ENCODE measurements at regions not wholly inside any gene's neighbourhood (a gene's known extent, or its start where the extent isn't known, plus 50 kb on each side); places are given as distances from the start of the nearest gene placed in this dataset.

DNA sequence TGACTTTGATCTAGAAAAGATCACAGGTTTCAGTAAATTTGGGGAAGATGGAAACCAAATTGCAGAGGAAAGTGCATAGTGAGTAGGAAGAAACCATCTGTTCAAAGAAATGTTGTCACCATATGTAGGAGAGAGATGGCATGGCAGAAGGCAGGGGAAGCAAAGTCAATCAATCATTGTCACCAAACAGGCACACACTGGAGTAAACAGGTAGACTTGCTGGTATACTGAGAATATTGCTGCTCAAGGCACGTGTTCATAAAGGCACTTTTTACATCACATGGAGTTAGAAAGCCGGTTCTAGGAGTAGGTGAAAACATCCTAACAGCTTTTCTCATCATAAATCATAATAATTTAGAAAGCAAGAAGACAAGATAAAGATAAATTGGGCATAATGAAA lies 550.5 kb upstream of the FAT1 start:
- TF ChIP-seq GABPA (IDR thresholded peaks at IDR 0.05; ENCODE audit: low read depth) = no peak
- no peak for TF ChIP-seq SPI1 (IDR thresholded peaks at IDR 0.05; ENCODE audit: borderline replicate concordance, low read depth)
- TF ChIP-seq, protein P1, sequence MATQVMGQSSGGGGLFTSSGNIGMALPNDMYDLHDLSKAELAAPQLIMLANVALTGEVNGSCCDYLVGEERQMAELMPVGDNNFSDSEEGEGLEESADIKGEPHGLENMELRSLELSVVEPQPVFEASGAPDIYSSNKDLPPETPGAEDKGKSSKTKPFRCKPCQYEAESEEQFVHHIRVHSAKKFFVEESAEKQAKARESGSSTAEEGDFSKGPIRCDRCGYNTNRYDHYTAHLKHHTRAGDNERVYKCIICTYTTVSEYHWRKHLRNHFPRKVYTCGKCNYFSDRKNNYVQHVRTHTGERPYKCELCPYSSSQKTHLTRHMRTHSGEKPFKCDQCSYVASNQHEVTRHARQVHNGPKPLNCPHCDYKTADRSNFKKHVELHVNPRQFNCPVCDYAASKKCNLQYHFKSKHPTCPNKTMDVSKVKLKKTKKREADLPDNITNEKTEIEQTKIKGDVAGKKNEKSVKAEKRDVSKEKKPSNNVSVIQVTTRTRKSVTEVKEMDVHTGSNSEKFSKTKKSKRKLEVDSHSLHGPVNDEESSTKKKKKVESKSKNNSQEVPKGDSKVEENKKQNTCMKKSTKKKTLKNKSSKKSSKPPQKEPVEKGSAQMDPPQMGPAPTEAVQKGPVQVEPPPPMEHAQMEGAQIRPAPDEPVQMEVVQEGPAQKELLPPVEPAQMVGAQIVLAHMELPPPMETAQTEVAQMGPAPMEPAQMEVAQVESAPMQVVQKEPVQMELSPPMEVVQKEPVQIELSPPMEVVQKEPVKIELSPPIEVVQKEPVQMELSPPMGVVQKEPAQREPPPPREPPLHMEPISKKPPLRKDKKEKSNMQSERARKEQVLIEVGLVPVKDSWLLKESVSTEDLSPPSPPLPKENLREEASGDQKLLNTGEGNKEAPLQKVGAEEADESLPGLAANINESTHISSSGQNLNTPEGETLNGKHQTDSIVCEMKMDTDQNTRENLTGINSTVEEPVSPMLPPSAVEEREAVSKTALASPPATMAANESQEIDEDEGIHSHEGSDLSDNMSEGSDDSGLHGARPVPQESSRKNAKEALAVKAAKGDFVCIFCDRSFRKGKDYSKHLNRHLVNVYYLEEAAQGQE (IDR thresholded peaks at IDR 0.05; ENCODE audit: insufficient replicate concordance, low read depth) = no peak
- TF ChIP-seq POLR2AphosphoS5 (IDR thresholded peaks at IDR 0.05; ENCODE audit: low read depth) = no peak
- TF ChIP-seq, protein P2, sequence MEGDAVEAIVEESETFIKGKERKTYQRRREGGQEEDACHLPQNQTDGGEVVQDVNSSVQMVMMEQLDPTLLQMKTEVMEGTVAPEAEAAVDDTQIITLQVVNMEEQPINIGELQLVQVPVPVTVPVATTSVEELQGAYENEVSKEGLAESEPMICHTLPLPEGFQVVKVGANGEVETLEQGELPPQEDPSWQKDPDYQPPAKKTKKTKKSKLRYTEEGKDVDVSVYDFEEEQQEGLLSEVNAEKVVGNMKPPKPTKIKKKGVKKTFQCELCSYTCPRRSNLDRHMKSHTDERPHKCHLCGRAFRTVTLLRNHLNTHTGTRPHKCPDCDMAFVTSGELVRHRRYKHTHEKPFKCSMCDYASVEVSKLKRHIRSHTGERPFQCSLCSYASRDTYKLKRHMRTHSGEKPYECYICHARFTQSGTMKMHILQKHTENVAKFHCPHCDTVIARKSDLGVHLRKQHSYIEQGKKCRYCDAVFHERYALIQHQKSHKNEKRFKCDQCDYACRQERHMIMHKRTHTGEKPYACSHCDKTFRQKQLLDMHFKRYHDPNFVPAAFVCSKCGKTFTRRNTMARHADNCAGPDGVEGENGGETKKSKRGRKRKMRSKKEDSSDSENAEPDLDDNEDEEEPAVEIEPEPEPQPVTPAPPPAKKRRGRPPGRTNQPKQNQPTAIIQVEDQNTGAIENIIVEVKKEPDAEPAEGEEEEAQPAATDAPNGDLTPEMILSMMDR (IDR thresholded peaks at IDR 0.05; ENCODE audit: insufficient read depth, low read length) = no peak
- Histone ChIP-seq H3K4me3 (replicated peaks; ENCODE audit: insufficient read depth, low read length) (no peak overlapping the region), H3K27me3 (ENCODE audit: insufficient read depth, poor library complexity, severe bottlenecking) (no peaks in the 10 kb centered on the region), H3K27ac (replicated peaks) (no peak overlapping the region)
- DNase-seq (ENCODE audit: low read depth in 1 of 2, low spot score in 1 of 2) = no peak

DNA sequence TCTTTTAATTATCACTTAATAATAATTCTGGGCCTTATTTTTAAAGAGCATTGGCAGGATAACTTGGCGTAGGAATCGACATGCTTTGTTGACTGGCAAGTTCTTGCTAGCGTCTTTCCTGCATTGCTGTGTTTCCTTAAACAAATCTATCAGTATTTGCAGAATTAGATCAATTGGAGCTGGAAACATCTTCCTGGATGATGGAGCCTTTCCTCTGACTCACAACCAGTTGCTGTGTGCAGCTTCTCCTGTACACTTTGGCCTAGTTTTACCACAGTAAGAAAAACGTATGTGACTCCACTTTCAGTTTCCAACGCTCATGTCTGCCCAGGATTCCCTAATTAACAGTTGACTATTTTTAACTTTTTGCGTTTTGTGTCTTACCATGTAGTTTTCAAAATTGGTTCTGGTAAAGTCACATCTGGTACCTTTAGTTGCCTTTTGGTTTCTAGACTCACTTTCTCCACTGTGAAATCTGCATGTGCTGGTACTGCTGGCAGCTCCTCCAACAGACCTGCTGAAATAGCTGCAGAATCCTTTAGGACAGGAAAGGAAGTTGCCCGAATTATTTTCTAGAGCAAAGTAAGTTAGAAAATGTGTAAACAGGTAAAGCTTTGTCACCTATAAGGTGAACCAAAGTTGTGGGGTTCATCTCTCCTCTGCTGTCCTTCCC lies 553.2 kb upstream of the FAT1 start:
- H3K27ac ChIP-seq (replicated peaks) = no peak overlapping the region
- TF ChIP-seq POLR2AphosphoS5 (IDR thresholded peaks at IDR 0.05; ENCODE audit: low read depth) (no peak), GABPA (IDR thresholded peaks at IDR 0.05; ENCODE audit: low read depth) (no peak), SPI1 (IDR thresholded peaks at IDR 0.05; ENCODE audit: borderline replicate concordance, low read depth) (no peak)
- TF ChIP-seq, protein P2 (IDR thresholded peaks at IDR 0.05; ENCODE audit: insufficient read depth, low read length) = no peak
- TF ChIP-seq, protein P1 (IDR thresholded peaks at IDR 0.05; ENCODE audit: insufficient replicate concordance, low read depth) = no peak
- DNase-seq (ENCODE audit: low read depth in 1 of 2, low spot score in 1 of 2) = no peak
- no peak overlapping the region for H3K4me3 ChIP-seq (replicated peaks; ENCODE audit: insufficient read depth, low read length)
- H3K27me3 ChIP-seq (ENCODE audit: insufficient read depth, poor library complexity, severe bottlenecking) = no peaks in the 10 kb centered on the region

DNA sequence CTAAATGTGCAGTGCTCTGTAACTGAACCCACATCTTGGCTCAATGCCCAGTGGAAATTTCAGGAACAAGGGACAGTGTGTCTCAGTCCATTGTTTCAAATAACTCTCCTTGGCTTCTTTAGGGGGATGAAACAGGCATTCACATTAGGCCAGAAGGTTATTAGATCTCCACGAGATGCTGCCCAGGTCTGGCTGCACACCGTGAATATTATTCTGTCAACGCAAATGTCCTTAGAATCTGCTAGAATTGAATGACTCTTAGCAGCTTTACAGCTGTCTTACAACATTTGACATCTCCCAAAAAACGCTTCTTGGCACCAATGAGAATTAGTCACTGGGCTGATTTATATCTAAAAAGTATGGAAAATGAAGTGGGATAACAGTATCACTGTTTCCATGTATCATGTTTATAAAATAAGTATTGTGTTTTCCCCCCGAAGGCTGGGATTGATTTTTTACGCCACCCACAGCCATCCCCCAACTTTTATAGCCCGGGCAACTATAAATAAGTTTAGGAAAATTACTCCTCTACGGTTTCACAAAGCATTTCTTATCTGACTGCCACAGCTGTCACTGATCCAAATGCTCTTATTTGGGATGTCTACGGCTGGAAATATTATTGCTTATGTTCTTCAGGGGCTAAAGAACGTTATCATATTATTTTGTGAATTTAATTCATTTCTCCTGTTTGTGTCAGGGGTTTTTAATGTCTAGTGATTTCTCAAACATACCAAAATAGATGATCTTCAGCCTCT lies 559.7 kb upstream of the FAT1 start:
- no peak for DNase-seq (ENCODE audit: low read depth in 1 of 2, low spot score in 1 of 2)
- Histone ChIP-seq H3K4me3 (replicated peaks; ENCODE audit: insufficient read depth, low read length) (no peak overlapping the region), H3K27ac (replicated peaks) (no peak overlapping the region), H3K27me3 (ENCODE audit: insufficient read depth, poor library complexity, severe bottlenecking) (no peaks in the 10 kb centered on the region)
- TF ChIP-seq, protein P2 (IDR thresholded peaks at IDR 0.05; ENCODE audit: insufficient read depth, low read length) = no peak
- no peak for TF ChIP-seq GABPA (IDR thresholded peaks at IDR 0.05; ENCODE audit: low read depth)
- TF ChIP-seq, protein P1 (IDR thresholded peaks at IDR 0.05; ENCODE audit: insufficient replicate concordance, low read depth) = no peak
- TF ChIP-seq SPI1 (IDR thresholded peaks at IDR 0.05; ENCODE audit: borderline replicate concordance, low read depth) = no peak
- no peak for TF ChIP-seq POLR2AphosphoS5 (IDR thresholded peaks at IDR 0.05; ENCODE audit: low read depth)
